K562 (cell line): ENCODE measurements at regions not wholly inside any gene's neighbourhood (a gene's known extent, or its start where the extent isn't known, plus 50 kb on each side); places are given as distances from the start of the nearest gene placed in this dataset.

Source experiments
- CBX5 ChIP-seq: IDR thresholded peaks from 2 replicates; pipeline ENCODE4 v1.6.1; 2014; ENCODE audit warnings: low read depth, borderline replicate concordance
- CHD1 ChIP-seq: fragments of 200-600 bp; sonication (generic); IDR thresholded peaks from one replicate; pipeline ENCODE4 v1.6.1; 2012; ENCODE audit warnings: mild to moderate bottlenecking, moderate library complexity, low read length, inconsistent platforms
- CREB1 ChIP-seq, 2 experiments: sonication (generic) in 1 of 2; formaldehyde crosslinking in 1 of 2; IDR thresholded peaks; 2 replicates each; pipeline versions ENCODE4 v1.6.1 to v1.8.0; 2012 to 2022; ENCODE audit warnings: inconsistent platforms in 1 of 2, mild to moderate bottlenecking in 1 of 2, missing genetic modification reagents in 1 of 2, moderate library complexity in 1 of 2
- IRF2 ChIP-seq: sonication (generic); formaldehyde crosslinking; IDR thresholded peaks from 2 replicates; pipeline ENCODE4 v1.8.1; 2022; ENCODE audit warnings: mild to moderate bottlenecking, missing genetic modification reagents
- JUN ChIP-seq, 2 experiments: sonication (generic) in 1 of 2; formaldehyde crosslinking in 1 of 2; IDR thresholded peaks; 2 replicates each; pipeline versions ENCODE4 v1.6.1 to v1.8.0; 2012 to 2022; ENCODE audit warnings: borderline replicate concordance in 2 of 2, mild to moderate bottlenecking in 2 of 2, improper control_type of control experiment in 1 of 2, low read depth in 1 of 2, low read length in 1 of 2, missing genetic modification reagents in 1 of 2
- NFIC ChIP-seq: fragments of 450-650 bp; IDR thresholded peaks from 2 replicates; pipeline ENCODE4 v1.6.1; 2017; ENCODE audit warnings: mild to moderate bottlenecking, inconsistent platforms
- POLR2A ChIP-seq: fragments of 450-650 bp; conservative IDR thresholded peaks from 2 replicates; pipeline ENCODE4 v1.6.1; 2016
- SMC3 ChIP-seq: conservative IDR thresholded peaks from 2 replicates; pipeline ENCODE4 v1.6.1; 2011; ENCODE audit warnings: low read depth, low read length, improper control_type of control experiment; ENCODE audit not compliant: insufficient read depth
- TAF9B ChIP-seq: fragments of 450-650 bp; IDR thresholded peaks from 2 replicates; pipeline ENCODE4 v1.6.1; 2018; ENCODE audit warnings: mild to moderate bottlenecking; ENCODE audit not compliant: partially characterized antibody
- TCF7L2 ChIP-seq: fragments of 150-350 bp; IDR thresholded peaks from 2 replicates; pipeline ENCODE4 v1.6.1; 2016; ENCODE audit warnings: low read depth, mild to moderate bottlenecking, low read length, moderate library complexity
- YY1 ChIP-seq, 3 experiments: IDR thresholded peaks; 2 replicates each; pipeline ENCODE4 v1.6.1; 2011; ENCODE audit warnings: low read length in 2 of 3, mild to moderate bottlenecking in 2 of 3, moderate library complexity in 2 of 3, borderline replicate concordance in 1 of 3, control low read depth in 1 of 3, low read depth in 1 of 3; ENCODE audit not compliant: insufficient read depth in 3 of 3, insufficient replicate concordance in 2 of 3, control insufficient read depth in 1 of 3, insufficient read length in 1 of 3; ENCODE audit errors: extremely low read depth in 1 of 3
- TF ChIP-seq, protein P1 (sequence below), 3 experiments: IDR thresholded peaks in 2 of 3; conservative IDR thresholded peaks in 1 of 3; 2 replicates each; pipeline ENCODE4 v1.5.1; 2011 to 2012; ENCODE audit warnings: low read length in 3 of 3, mild to moderate bottlenecking in 3 of 3, control low read depth in 2 of 3, improper control_type of control experiment in 1 of 3, inconsistent platforms in 1 of 3, low read depth in 1 of 3, mixed read lengths in 1 of 3, moderate library complexity in 1 of 3; ENCODE audit not compliant: insufficient read depth in 2 of 3
- TF ChIP-seq, protein P2 (sequence below): fragments of 450-650 bp; IDR thresholded peaks from 2 replicates; pipeline ENCODE4 v1.6.1; 2016; ENCODE audit warnings: missing biosample characterization, missing genetic modification characterization
- TF ChIP-seq, protein P3 (sequence below): sonication (generic); formaldehyde crosslinking; IDR thresholded peaks from 2 replicates; pipeline ENCODE4 v1.8.1; 2022; ENCODE audit warnings: missing genetic modification reagents

DNA sequence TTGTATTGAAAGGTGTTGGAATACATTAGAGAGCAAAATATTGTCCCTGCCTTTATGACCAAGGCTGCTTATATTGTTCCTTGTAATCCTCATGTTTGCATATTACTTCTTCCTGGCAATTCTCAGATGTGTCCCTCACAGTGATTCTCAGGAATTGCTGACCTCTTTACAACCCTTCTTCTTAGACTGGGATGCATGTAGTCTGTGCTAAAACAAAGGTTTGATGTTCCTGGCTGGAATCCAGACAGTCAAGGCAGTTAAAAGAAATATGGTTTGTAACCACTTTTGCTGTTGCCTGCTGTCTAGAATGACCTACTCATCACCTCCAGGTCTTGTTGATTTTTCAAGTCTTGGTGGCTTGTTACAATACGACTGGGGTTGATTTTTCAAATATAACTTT is 367.6 kb downstream of the HGF start:
- TF ChIP-seq POLR2A (no peak), TAF9B (no peak), TCF7L2 (no peak), YY1 (IDR thresholded peaks at IDR 0.05; ENCODE audit: borderline replicate concordance in 1 of 3, control insufficient read depth in 1 of 3, extremely low read depth in 1 of 3, insufficient read depth in 3 of 3, insufficient read length in 1 of 3, insufficient replicate concordance in 2 of 3, low read depth in 1 of 3, low read length in 2 of 3) (no peak), CREB1 (IDR thresholded peaks at IDR 0.05) (no peak), CREB1 (CRISPR knock-in tag; IDR thresholded peaks at IDR 0.05) (no peak), NFIC (no peak), IRF2 (CRISPR knock-in tag) (no peak), SMC3 (no peak), JUN (IDR thresholded peaks at IDR 0.05; ENCODE audit: borderline replicate concordance, low read depth, low read length) (no peak), JUN (CRISPR knock-in tag; IDR thresholded peaks at IDR 0.05; ENCODE audit: borderline replicate concordance) (no peak), CBX5 (no peak), CHD1 (no peak)
- TF ChIP-seq, protein P1, sequence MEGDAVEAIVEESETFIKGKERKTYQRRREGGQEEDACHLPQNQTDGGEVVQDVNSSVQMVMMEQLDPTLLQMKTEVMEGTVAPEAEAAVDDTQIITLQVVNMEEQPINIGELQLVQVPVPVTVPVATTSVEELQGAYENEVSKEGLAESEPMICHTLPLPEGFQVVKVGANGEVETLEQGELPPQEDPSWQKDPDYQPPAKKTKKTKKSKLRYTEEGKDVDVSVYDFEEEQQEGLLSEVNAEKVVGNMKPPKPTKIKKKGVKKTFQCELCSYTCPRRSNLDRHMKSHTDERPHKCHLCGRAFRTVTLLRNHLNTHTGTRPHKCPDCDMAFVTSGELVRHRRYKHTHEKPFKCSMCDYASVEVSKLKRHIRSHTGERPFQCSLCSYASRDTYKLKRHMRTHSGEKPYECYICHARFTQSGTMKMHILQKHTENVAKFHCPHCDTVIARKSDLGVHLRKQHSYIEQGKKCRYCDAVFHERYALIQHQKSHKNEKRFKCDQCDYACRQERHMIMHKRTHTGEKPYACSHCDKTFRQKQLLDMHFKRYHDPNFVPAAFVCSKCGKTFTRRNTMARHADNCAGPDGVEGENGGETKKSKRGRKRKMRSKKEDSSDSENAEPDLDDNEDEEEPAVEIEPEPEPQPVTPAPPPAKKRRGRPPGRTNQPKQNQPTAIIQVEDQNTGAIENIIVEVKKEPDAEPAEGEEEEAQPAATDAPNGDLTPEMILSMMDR (IDR thresholded peaks at IDR 0.05 in 2 of 3, conservative IDR thresholded peaks at IDR 0.05 in 1 of 3; ENCODE audit: insufficient read depth in 2 of 3, low read depth in 1 of 3, low read length in 3 of 3) = no peak
- TF ChIP-seq, protein P2, sequence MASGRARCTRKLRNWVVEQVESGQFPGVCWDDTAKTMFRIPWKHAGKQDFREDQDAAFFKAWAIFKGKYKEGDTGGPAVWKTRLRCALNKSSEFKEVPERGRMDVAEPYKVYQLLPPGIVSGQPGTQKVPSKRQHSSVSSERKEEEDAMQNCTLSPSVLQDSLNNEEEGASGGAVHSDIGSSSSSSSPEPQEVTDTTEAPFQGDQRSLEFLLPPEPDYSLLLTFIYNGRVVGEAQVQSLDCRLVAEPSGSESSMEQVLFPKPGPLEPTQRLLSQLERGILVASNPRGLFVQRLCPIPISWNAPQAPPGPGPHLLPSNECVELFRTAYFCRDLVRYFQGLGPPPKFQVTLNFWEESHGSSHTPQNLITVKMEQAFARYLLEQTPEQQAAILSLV = no peak
- TF ChIP-seq, protein P3, sequence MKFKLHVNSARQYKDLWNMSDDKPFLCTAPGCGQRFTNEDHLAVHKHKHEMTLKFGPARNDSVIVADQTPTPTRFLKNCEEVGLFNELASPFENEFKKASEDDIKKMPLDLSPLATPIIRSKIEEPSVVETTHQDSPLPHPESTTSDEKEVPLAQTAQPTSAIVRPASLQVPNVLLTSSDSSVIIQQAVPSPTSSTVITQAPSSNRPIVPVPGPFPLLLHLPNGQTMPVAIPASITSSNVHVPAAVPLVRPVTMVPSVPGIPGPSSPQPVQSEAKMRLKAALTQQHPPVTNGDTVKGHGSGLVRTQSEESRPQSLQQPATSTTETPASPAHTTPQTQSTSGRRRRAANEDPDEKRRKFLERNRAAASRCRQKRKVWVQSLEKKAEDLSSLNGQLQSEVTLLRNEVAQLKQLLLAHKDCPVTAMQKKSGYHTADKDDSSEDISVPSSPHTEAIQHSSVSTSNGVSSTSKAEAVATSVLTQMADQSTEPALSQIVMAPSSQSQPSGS (CRISPR knock-in tag) = no peak
